ENCODE measurements at regions not wholly inside any gene's neighbourhood (a gene's known extent, or its start where the extent isn't known, plus 50 kb on each side); places are given as distances from the start of the nearest gene placed in this dataset.

GRCh38 chr5:51859624-51860023, 476.4 kb downstream of the ISL1 start:
- H3K9me3 ChIP-seq (ENCODE audit: control insufficient read depth in 1 of 2, insufficient read depth in 1 of 2, low read length in 2 of 2) = no peaks in the 10 kb centered on the region
- no peak for TF ChIP-seq CTCF (IDR thresholded peaks at IDR 0.05)
- no peak overlapping the region for H3K4me3 Mint-ChIP-seq
- H3K4me3 ChIP-seq (ENCODE audit: low read length) = no peak overlapping the region
- H3K36me3 ChIP-seq (ENCODE audit: insufficient read depth, low read length) = no peaks in the 10 kb centered on the region
- CTCF ChIA-PET = no interaction called here
- no peaks in the 10 kb centered on the region for H3K36me3 Mint-ChIP-seq (ENCODE audit: low read depth)
- H3K4me1 Mint-ChIP-seq (ENCODE audit: low read depth) = no peaks in the 10 kb centered on the region
- H3K27ac ChIP-seq (ENCODE audit: low read depth in 1 of 2, low read length in 2 of 2) = no peak overlapping the region
- no peaks in the 10 kb centered on the region for H3K4me1 ChIP-seq (ENCODE audit: insufficient read depth, low read length)
- ATAC-seq (ENCODE audit: poor library complexity) (no peak), DNase-seq (no peak)
- peaks cover 8% of the 10 kb centered on the region for H3K9me3 Mint-ChIP-seq
- no peaks in the 10 kb centered on the region for H3K27me3 ChIP-seq (ENCODE audit: control insufficient read depth in 1 of 2, insufficient read depth in 2 of 2, low read length in 2 of 2)
- no peaks in the 10 kb centered on the region for H3K27me3 Mint-ChIP-seq
- POLR2A ChIA-PET = no interaction called here
- intact Hi-C loops (cut with DNase I, micrococcal nuclease) = no loop called here
- no peak overlapping the region for H3K27ac Mint-ChIP-seq

GRCh38 chr5:51860532-51861018, 477.3 kb downstream of the ISL1 start:
- intact Hi-C loops (cut with DNase I, micrococcal nuclease) = no loop called here
- H3K27me3 Mint-ChIP-seq = no peaks in the 10 kb centered on the region
- no peak overlapping the region for H3K27ac ChIP-seq (ENCODE audit: low read depth in 1 of 2, low read length in 2 of 2)
- CTCF ChIA-PET = no interaction called here
- no peaks in the 10 kb centered on the region for H3K36me3 Mint-ChIP-seq (ENCODE audit: low read depth)
- no peaks in the 10 kb centered on the region for H3K4me1 Mint-ChIP-seq (ENCODE audit: low read depth)
- H3K4me3 ChIP-seq (ENCODE audit: low read length) = no peak overlapping the region
- no peak overlapping the region for H3K4me3 Mint-ChIP-seq
- H3K4me1 ChIP-seq (ENCODE audit: insufficient read depth, low read length) = no peaks in the 10 kb centered on the region
- no peak for ATAC-seq (ENCODE audit: poor library complexity)
- POLR2A ChIA-PET = no interaction called here
- no peaks in the 10 kb centered on the region for H3K36me3 ChIP-seq (ENCODE audit: insufficient read depth, low read length)
- TF ChIP-seq CTCF (IDR thresholded peaks at IDR 0.05) = no peak
- no peaks in the 10 kb centered on the region for H3K27me3 ChIP-seq (ENCODE audit: control insufficient read depth in 1 of 2, insufficient read depth in 2 of 2, low read length in 2 of 2)
- peaks cover 8% of the 10 kb centered on the region for H3K9me3 Mint-ChIP-seq
- H3K9me3 ChIP-seq (ENCODE audit: control insufficient read depth in 1 of 2, insufficient read depth in 1 of 2, low read length in 2 of 2) = no peaks in the 10 kb centered on the region
- no peak overlapping the region for H3K27ac Mint-ChIP-seq
- no peak for DNase-seq

DNA sequence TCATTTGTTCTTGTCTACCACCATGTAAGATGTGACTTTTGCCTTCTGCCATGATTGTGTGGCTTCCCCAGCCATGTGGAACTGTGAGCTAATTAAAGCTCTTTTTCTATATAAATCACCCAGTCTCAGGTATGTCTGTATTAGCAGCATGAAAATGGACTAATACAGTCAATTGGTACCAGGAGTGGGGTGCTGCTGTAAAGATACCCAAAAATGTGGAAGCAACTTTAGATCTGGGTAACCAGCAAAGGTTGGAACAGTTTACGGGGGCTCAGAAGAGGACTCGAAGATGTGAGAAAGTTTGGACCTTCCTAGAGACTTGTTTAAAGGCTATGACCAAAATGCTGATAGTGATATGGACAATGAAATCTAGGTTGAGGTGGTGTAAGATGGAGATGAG, 488.9 kb downstream of the ISL1 start:
- Mint-ChIP-seq H3K9me3 (peaks cover 13% of the 10 kb centered on the region), H3K4me3 (no peak overlapping the region), H3K36me3 (ENCODE audit: low read depth) (no peaks in the 10 kb centered on the region), H3K27me3 (no peaks in the 10 kb centered on the region), H3K27ac (no peak overlapping the region), H3K4me1 (ENCODE audit: low read depth) (no peaks in the 10 kb centered on the region)
- Histone ChIP-seq H3K27ac (ENCODE audit: low read depth in 1 of 2, low read length in 2 of 2) (no peak overlapping the region), H3K4me3 (ENCODE audit: low read length) (no peak overlapping the region), H3K36me3 (ENCODE audit: insufficient read depth, low read length) (no peaks in the 10 kb centered on the region), H3K9me3 (ENCODE audit: control insufficient read depth in 1 of 2, insufficient read depth in 1 of 2, low read length in 2 of 2) (peaks cover 3 to 12% of the 10 kb centered on the region in 2 experiments), H3K4me1 (ENCODE audit: insufficient read depth, low read length) (no peaks in the 10 kb centered on the region), H3K27me3 (ENCODE audit: control insufficient read depth in 1 of 2, insufficient read depth in 2 of 2, low read length in 2 of 2) (no peaks in the 10 kb centered on the region)
- CTCF ChIA-PET = no interaction called here
- ATAC-seq (ENCODE audit: poor library complexity) = no peak
- TF ChIP-seq CTCF (IDR thresholded peaks at IDR 0.05) = no peak
- intact Hi-C loops (cut with DNase I, micrococcal nuclease) = no loop called here
- DNase-seq = no peak
- POLR2A ChIA-PET = no interaction called here
